SK-N-DZ (cell line): ENCODE measurements at regions not wholly inside any gene's neighbourhood (a gene's known extent, or its start where the extent isn't known, plus 50 kb on each side); places are given as distances from the start of the nearest gene placed in this dataset.

Experiments
- DNase-seq: peaks from one replicate; pipeline ENCODE4 v3.0.0-alpha.2; 2015; ENCODE audit warnings: low spot score

DNA sequence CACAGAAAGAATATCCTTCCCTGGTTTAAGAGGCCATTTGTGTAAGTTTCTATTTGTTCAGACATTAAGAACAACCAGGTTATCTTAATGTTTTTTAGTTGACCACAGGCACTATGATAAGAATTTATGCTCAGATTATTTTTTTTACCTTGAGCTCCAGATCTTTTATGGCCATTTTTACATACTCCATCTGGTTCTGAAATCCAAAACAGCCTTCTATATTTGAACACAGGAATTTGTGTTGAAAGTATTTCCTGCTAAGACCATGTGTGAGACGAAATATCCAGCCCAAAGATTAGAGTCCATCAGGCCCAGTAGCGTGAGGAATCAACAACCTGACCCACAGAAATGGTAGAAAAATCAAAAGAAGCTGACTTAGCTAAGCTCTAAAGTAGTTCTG is 569.9 kb upstream of the FAT3 start:
- DNase-seq: no peak

GRCh38 chr11:91653079-91653754 is 571.4 kb upstream of the FAT3 start:
- DNase-seq: no peak

- DNase-seq: no peak
Observed at GRCh38 chr11:91650802-91651201, 573.8 kb upstream of the FAT3 start.

- DNase-seq: no peak
Observed at GRCh38 chr11:91641153-91641552, 583.5 kb upstream of the FAT3 start.

- no peak for DNase-seq
Observed at GRCh38 chr11:91639359-91639758, 585.3 kb upstream of the FAT3 start.

DNA sequence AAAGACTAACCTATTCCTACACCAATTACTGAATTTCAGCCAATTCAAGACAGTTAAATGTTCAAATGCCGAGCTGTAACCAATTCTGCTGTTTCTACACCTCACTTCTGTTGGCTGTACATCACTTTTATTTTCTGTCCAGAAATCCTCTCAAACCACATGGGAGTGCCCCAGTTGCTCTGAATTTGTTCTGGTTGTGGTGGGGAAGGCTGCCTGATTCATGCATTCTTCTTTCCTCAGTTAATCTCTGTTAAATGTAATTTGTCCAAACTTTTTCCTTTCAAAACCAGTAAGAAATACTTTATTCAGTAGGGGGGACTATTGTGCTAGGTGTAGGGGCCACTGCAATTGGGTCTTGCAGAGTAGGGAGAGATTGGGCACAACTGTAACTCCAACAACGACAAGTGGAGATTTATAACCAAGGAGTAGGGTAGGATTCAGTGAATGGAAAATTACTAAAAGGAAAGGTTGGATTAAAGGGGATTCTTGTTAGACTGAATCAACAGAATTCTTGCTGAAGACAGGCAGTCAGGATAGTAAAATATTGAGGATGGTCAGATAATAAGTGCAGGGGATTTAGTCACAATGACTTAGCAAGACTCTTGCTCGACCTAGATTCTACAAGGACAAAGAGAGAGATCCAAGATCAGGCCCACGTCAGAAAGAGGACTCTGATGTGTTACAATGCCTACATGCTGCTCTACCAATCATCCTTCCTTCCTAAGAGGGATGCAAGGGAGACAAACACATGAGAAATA is 593.5 kb upstream of the FAT3 start:
- no peak for DNase-seq

- no peak for DNase-seq
Observed at GRCh38 chr11:91625495-91625894, 599.1 kb upstream of the FAT3 start.

DNA sequence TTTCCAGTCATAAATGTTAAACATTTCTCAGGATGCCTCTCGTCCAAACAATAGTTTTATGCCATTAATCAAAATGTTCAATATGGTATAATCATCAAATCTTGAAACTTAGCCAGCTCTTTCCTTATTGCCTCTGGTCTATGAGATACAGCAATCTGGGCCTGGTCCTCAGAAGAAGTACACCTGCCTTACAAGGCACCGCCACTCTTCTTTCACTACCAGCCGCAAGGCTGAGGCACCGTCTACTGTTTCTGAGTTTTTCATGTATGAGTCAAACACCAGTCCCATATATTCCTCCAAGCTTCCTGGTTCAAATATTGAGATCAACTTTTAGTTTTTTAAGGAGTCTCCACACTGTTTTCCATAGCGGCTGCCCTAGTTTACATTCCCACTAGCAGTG is 600.6 kb upstream of the FAT3 start:
- no peak for DNase-seq

DNA sequence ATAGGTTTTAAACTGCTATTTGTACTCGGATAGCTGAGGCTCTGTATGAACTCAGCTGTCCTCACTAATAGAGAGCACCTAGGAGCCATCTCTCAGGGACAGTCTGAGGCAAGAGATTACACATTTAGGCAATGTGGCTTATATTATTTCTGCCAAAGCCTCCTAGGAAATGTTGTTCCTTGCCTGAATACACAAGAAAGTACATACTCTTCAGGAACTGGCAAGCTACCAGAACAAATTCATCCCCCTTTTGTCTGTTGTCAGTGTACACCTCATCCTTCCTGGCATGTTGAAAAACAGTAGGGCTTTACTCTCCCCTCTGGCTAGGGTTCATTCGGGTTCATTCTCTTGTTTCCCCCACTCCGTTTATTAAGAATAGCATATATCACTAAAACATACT is 615.9 kb upstream of the FAT3 start:
- DNase-seq: no peak

DNA sequence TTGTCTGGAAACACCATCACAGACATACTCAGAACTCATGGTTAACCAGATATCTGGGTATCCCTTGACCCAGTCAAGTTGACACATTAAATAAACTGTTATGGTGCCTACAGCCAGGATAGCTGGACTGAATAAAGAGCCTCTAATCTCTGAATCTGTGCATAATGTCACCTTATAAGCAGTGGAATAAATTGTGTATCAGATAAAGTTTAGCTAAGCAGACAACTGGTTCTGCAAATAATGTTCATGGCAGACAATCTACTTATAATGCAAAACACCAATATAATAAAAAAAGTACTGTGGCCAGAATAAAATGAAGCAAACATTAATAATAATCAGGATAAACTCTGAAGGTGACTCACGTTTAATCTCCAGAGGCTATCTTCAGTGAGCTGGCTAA is 628.5 kb upstream of the FAT3 start:
- DNase-seq: no peak

- no peak for DNase-seq
Observed at GRCh38 chr11:91591021-91591420, 633.6 kb upstream of the FAT3 start.

DNA sequence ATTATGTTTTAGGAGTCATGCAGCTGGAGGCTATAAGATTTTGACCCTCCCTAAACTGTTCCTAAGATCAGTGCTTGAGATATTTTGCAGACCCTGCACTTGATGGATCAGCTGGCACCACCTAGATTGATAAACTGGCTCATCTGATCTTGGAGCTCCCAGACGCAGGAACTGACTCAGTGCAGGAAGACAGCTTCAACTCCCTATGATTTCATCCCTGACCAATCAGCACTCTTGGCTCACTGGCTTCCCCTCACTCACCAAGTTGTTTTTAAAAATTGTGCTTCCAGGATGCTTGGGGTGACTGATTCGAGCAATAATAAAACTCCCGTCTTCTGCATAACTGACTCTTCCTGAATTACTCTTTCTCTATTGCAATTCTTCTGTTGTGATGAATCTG is 637.5 kb upstream of the FAT3 start:
- no peak for DNase-seq

DNA sequence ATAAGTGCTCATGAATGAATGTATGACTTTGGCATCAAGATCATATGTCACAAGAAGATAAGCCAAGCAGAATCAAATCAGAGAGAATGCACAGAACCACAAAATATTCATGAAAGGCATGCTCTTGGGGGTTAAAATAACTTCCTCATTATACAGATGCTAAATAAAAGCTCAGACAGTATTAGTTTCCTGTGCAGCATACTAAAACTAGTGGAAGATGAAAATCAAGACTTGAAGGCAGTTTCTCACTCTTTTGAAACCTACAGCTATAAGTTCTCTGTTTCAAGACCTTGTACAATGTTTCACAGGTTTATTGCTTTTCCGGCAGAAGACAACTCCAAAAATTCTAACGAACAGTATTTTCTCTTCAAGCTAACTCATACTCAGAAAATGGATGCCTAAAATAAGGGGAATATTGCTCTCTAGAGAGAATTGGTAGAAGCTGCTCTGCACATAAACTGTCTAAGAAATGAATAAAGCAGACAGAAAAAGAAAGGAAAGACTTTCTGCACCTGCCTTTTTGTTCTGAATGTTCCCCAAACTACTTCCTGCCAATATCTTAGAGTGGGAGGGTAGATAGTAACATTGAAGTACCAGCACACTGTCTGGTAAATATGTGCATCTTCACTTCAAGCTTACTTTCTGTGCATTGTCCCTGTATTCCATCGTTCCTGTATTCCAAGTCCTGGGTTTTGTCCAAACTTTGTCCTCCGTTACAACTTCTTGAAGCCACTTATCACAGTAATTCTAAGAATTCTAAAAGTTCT is 639.4 kb upstream of the FAT3 start:
- DNase-seq: no peak

GRCh38 chr11:91563176-91563575 is 661.4 kb upstream of the FAT3 start:
- DNase-seq: no peak

GRCh38 chr11:91560434-91560833 is 664.2 kb upstream of the FAT3 start:
- DNase-seq: no peak

- DNase-seq: no peak
Observed at GRCh38 chr11:91538065-91538464, 686.6 kb upstream of the FAT3 start.

- DNase-seq: no peak
Observed at GRCh38 chr11:91536366-91536765, 688.3 kb upstream of the FAT3 start.

DNA sequence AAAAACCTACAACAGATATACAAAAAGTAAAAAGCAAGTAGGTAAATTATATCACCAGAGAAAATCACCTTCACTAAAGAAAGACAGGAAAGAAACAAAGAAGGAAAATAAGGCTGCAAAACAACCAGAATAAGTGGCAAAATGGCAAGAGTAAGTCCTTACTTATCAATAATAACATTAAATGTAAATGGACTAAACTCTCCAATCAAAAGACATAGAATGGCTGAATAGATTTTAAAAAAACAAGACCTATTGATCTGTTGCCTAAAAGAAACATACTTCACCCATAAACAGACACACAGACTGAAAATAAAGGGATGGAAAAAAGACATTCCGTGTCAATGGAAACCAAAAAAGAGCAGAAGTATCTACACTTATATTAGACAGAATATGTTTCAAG is 695.7 kb upstream of the FAT3 start:
- no peak for DNase-seq

GRCh38 chr11:91527380-91528030 is 697.1 kb upstream of the FAT3 start:
- DNase-seq: no peak

DNA sequence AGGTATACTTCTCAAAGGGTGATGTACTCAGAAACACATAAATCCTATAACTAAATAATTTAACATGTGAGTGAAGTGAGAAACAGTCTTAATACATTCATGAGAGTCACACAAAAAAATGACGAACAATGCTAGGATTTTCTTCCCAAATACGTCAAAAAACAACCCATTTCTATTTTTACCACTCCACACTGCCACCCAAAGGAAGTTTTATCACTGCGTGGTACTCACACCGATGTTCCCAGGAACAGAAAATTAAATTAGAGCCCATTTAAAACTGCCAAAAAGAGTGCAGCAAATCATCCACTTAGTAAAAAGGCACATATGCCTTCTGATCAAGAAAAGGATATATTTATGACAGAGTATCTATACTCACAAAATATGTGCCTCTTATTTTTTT is 710.9 kb upstream of the FAT3 start:
- peak; percentile 38 for DNase-seq

DNA sequence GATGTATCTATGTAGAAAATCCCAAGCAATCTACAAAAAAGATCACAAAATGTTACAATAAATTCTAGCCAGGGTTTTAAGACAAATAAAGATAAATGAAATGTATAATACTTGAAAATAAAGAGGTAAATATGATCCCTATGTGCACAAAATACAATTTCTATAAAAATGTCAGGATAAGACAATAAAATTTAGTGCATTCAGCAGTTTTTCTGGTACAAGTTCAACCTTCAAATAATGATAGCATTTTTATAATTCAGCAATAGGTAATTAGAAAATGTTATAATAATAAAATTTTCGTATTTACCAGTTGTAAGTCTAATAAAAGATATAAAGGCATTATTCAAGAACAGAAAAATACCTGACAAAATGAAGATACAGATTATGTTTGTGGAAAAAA is 726.8 kb upstream of the FAT3 start:
- no peak for DNase-seq

- no peak for DNase-seq
Observed at GRCh38 chr11:91495837-91496236, 728.8 kb upstream of the FAT3 start.
